NCI-H146 treated with DMSO at 0.1 percent for 48 hours (cell line): ENCODE measurements at regions not wholly inside any gene's neighbourhood (a gene's known extent, or its start where the extent isn't known, plus 50 kb on each side); places are given as distances from the start of the nearest gene placed in this dataset.

Source experiments
- DNase-seq: peaks from one replicate; lab custom pipeline; 2025; ENCODE audit not compliant: unreplicated experiment; lab: John Stamatoyannopoulos, UW

DNA sequence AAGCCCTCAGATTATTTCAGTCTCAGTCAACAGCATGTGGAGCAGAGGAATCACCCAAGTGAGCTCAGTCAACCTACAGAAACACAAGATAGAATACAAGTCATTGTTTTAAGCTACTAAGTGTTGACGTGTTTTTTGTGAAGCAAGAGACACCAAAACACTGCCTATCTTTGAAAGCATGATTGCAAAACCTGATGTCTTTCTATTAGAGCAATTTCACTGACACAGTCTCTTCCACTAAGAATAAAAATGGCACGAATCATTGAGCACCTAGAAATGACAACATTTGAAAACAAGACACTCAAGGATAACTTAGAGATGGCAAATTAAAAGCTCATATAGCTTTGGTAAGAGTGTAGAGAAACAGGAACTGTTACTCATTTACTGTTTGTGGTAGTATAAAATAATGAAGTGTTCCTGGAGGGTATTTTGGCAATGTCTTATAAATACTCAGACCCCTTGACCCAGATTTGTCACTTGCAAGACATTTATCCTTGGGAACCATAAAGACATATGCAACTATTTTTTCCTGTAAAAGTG is 407.1 kb upstream of the XYLT1 start:
- no peak for DNase-seq

DNA sequence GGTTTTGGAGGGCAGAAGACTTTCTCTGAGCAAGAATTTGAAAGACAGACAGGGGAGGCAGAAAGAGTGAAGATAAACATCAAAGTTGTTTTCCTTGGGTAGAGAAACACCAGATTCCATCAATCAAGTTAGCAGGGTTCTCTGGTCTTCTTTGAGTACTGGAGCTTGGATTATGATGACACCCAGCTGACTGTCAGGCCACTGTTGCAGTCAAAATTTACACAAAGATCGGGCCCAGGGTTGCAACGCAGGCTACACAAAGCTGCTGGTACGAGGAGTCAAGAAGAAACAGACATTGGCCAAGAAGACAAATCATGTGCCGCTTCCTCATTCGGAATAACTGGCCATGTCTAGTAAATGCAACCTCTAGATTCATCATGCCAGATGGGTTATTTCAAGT is 396.2 kb upstream of the XYLT1 start:
- no peak for DNase-seq

DNA sequence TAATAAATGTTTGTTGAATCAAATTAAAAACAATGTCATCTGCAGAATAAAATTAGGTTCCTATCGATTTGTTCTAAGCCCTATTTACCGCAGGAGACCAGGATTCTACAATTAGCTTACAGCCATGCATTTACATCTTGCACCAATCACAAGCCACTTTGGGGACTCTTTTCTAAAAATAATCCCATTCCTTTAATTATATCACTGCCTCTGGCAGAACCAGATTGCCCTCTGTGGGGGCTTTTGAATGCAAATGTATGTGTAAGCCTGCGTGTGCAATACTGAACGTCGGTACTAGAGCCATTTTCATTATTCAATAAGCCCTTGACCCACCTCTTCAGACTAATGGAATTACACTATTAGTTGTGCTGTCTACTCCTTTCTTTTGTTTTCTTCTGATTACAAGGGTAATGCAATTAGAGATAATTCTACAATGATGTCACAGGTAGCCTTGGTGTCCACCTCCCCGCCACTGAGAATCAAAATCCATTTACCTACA is 391.3 kb upstream of the XYLT1 start:
- DNase-seq, result no peak

DNA sequence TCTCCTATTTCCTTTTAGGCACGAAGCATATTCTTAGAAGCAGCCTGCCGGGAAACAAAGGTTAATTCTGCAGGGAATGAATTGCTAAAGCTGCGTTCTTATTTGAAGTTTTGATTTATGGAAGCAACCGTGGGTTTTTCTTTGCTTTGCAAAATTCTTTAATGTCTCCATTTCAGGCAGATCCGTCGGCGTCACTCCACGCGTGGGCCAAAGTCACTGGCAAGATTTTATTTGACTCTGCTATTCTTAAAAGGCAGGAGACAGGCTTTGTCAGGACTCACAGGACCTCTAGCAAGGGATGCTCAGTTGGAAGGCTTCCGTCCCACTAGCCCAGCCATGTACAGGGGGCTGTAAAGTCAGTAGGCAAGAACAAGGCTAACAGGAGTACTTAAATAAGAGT is 387.3 kb upstream of the XYLT1 start:
- no peak for DNase-seq

DNA sequence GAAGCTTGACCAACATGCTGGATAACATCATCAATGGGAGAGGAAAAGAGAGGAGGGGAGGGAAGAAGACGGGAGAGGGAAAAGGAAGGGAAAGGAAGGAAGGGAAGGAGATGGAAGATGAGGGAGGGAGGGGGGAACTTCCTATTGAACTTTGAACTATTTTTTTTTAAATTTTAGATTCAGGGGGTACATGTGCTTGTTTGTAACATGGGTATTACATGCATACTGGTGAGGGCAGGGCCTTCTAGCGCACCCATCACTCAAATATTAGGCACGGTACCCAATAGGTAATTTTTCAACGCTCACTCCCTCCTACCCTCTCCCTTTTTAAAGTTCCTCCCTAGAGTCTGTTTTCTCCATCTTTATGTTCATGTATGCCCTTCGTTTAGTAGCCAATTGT is 383.2 kb upstream of the XYLT1 start:
- DNase-seq, result no peak

DNA sequence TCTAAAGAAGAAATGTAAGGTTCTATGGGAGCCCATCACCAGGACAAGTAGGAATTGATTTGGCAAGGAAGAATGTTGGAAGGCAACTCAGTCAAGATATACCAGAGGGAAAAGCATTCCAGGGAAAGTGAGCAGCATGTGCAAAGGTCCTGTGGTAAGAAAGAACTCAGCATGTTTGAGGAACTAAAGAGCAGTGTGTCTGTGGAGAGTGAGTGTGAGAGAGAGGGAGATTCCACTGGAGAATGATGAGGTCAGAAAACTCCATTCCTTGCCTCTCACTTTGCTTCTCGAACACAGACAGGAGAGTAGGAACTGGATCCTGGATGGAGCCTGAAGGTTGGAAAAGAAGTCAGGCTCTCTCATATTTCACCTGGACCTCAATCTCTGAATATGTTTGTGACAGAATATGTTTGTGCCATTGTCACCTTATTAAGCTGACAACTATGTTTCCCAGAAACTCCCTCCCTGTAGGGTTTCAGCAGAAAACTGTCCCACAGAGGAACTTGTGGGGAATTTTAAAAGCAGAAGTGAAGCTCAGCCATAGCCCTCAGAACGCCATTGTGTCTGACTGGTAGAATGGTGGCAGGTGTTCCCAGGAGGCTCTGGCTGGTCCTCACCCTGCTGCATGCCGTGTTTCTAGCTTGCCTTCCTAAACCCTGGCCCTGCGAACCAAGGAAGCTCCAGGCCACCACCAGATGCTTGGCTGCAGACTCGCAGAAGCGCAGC is 382.4 kb upstream of the XYLT1 start:
- no peak for DNase-seq

DNA sequence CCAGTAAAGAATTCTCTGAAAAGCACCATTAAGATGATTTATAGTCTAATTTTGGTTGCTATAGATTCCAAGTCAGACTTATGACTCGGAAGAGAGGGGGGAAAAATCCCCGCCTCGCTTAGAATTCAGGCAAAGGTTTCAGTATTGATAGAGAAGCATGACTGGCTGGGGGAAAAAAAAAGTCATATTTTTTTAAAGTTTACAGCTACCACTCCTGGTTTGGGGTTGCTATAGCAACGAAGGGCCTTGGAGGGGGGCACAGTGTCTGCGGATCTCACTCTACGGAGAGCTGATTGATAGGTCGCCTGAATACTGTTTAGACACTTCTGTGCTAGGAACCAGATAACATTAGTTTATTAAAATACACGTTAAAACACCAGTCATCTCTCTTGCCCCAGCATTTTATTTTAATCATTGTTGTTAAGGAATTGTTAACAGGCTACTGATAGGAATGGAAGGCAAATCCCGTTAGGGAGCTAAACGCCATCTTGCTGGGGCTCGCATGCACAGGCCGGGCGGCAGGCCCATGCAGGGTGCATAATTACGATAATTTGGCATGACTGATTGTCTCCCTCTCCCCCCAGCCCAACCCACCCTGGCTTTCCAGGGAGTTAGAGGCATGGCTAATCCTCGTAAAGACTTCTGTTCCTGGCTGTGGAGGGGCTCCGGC is 380.0 kb upstream of the XYLT1 start:
- no peak for DNase-seq

DNA sequence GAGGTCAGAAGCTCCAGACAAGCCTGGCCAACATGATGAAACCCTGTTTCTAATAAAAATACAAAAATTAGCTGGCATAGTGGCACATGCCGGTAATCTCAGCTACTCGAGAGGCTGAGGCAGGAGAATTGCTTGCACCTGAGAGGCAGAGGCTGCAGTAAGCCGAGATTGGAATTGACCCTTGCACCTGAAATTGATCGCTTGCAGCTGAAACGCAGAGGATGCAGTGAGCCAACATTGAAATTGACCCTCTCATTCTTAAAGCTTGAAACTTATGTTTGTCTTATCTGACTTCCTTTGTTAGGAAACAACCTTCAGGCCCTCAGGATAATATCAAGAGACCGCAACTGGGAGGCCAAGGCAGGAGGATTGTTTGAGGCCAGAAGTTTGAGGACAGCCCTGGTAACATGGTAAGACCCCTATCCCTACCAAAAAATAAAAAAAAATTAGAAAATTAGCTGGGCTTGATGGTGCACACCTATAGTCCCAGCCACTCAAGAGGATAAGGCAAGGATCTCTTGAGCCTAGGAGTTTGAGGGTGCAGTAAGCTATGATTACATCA is 376.6 kb upstream of the XYLT1 start:
- no peak for DNase-seq

DNA sequence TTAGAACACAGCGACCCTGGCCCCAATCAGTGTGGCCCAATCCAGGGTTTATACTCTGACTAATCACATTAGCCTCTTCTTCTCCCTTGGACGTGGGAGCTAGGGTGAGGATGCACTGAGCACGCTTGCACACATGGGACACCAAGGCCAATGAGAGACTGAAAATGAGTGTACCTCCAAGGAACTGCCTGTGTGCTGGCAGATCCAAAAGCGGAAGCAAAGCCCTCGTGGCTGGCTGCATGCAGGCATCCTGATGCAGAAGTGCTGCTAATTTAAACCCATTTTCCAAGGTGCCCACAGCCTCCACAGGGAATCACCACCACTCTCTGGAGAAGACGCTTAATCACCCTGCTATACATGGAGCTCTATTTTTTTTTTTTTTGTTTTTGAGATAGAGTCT is 375.3 kb upstream of the XYLT1 start:
- no peak for DNase-seq

DNA sequence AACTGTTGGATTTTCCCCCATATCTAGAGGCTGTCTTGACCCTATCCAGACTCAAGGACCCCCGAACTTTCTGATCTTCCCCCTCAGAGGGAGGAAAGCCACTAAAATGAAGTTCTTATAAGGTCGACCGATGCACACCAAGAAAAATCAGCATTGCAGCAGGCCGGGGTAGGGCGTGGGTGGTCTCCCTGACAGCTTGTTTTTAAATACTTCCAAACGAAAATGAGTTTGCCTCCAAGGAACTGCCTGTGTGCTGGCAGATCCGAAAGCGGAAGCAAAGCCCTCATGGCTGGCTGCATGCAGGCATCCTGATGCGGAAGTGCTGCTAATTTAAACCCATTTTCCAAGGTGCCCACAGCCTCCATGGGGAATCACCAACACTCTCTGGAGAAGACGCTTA is 374.3 kb upstream of the XYLT1 start:
- DNase-seq, result no peak

DNA sequence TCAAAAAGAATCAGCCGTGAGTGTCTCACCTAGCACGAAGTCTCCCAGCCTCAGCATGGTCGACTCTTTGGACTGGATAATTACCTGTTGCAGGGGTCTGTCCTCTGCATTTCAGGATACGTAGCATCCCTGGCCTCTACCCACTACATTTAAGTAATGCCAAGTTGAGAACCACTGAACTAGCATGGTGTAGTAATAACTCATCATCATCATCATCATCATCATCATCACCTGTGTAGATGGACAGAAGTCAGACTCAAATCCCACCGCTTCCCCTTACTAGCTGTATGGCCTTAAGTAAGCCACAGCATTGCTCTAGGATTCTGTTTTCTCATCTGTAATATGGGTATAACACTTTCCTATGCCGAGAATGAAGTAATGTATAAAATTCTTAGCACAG is 373.1 kb upstream of the XYLT1 start:
- no peak for DNase-seq

DNA sequence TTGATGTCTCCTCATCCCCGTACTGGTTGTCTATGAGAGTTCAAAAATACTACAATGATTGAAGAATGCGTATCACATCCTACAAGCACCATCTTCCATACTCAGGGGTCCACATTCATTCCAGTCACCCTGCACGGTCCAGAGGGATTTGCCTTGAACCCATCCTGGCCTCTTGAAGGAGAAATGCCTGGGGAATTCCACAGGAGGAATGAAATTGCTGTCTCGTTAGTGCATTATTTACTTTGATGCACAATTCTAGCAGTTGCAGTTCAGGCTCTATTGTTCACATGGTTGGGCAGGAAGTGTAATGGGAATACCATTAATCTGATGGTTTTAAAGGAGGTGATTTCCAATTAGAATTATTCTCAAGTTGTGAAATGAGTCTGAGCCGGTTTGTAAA is 369.1 kb upstream of the XYLT1 start:
- DNase-seq, result no peak

DNA sequence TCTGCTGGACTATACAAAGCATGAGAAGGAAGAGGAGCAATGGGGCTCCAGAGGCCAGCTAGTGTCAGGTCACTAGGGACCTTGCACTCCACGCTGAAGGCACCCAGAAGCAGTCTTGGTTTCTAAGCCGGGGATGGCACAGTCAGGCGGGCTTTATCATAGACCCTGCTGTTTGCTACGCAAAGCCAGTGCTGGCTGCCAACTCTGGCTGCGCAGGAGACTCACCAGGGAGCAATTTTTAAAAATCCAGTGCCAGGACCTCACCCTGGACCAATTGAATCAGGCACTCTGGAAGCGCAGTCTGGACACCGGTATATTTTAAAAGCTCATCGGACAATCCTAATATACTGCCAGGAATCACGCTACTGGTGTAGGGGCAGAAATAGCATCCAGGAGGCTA is 368.5 kb upstream of the XYLT1 start:
- no peak for DNase-seq

DNA sequence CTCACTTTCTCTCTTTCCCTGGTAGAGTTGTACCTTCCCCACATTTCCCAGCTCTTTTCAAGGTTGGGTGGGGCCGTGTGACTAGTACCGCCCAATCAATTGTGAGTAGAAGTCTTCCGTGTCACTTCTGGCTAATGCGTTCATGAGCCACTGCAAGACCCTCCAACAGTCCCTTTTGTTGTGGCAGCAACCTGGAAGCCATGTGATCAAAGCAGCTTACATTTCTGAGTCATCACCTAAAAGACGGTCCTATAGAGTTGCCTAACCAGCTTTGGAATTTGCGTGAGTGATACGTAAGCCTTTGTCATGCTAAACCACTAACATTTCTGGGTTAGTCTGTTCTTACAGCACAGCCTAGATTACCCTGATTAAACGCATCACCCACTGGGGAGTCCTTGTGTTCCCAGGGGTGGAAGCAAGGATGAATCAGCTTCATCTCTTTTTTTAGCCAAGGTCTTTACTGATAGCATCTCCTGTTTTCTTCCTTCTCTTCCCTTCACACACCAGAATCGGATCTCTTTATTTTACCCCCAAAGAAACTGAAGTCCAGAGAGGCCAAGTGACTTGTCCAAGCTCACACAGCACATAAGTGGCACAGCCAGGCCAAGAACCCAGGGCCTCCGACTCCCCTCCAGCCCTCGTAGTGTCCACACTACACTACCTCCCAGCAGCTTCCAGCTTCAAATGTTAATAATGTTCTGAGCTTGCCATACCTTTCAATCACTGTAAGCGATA is 366.3 kb upstream of the XYLT1 start:
- DNase-seq, result no peak

DNA sequence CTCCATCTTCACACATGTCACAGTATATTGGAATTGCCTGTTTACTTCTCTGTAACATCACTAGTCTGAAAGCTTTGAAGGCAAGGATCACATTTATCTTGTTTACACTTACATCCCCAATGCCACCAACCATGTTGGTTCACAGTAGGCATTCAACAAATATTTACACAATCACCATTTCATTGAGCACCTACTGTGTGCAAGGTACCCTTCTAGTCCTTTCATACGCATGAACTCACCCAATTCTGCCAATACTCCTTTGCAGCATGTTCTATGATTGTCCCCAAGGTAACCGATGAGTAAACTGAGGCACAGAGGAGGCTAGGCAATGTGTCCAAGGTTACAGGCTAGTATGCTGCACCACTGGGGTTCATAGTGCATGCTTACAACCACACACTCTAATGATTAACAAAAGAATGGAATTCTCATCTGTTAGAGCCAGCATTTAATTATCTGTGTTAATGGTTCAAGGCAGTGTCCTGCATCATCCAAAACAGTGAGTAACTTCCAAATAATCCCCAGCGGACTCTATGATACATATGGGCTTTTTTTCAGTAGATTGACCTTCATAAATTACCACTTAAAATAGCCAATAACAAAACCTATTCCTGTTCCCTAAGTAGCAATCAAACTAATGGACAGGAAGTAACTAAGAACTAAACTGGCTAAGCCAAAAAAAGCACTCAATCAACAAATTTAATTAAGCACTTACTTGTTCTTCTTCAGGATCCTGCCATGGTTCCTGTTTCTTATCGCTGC is 364.5 kb upstream of the XYLT1 start:
- no peak for DNase-seq

DNA sequence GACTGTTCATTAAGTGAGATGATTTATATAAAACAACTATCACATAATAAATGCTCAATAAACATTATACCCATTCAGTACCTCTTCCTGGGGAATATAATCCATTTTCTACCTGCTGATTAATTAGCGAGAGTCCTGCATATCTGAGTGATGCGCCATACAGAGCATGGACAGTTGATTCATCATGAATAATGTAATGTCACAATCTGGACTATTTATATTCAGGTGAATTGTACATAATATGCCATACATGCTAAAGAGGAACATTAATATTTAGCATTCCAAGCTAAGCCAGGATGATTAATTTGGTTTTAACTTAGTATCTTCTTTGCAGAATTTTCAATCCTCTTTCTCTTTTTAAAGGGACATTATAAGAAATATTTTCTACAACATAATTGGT is 362.0 kb upstream of the XYLT1 start:
- no peak for DNase-seq

DNA sequence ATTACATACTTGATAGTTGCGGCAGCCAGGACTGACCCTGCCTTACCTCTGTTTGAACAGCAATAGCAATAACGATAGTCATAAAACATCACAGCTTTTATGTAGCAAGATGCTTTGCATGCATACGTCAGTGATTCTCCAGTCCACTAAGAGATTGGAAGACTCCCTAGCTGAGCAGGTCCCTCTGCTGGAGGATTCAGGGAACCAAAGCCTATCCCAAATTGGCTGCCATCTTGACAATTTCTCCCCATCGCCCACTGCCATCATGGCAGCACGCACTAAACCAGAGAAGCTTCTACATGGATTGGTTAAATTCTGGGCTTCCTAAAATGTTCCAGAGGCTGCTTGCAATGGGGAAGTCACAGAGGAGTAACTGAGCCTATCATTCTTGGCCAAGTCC is 360.6 kb upstream of the XYLT1 start:
- DNase-seq, result no peak

DNA sequence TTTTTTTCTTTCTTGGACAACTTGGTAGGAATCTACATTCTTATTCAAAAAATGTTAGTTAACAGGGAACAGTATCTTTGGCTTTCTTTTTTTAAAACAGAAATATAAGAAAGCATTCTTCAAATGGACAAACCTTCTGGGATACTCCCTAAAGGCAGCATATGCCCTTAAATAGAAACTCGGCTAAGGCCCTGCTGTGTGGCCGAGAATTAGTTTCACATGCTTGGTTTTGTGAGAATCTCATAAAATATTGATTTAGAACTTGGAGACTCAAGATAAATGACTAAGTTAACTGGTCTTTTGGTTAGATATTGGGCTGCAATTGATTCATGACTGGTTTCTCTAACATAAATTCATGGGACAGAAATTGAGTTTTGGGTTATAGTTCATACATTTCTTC is 359.9 kb upstream of the XYLT1 start:
- DNase-seq, result no peak

DNA sequence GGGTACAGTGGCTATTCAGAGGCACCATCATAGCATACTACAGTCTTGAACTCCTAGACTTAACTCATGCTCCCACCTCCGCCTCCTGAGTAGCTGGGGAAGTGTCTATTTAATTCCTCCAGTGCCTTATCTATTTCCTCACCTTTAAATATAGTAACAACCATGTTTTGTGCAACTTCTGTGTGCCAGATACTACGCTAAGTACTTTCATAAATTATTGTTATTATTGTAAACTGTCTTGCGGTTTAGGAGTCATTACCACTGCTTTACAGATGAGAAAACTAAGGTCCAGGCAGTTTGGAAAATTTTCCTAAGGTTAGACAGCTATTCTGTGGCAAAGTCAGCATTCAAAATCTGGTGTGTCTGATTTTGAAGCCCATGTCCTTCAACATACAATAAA is 359.1 kb upstream of the XYLT1 start:
- no peak for DNase-seq

DNA sequence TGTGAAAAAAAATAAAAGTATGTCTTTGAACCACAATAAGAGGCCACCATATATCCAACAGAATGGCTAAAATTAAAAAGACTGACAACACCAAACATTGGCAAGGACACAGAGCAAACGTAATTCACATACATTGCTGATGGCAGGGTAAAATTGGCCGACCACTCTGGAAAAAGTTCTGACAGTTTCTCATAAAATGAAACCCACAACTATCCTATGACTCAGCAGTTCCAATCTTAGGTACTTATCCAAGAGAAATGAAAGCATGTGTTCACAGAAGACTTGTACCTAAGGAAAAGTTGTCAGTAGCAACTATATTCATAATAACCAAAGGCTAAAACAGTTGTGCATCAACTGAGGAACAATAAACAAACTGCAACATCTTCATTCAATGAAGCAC is 357.3 kb upstream of the XYLT1 start:
- no peak for DNase-seq

DNA sequence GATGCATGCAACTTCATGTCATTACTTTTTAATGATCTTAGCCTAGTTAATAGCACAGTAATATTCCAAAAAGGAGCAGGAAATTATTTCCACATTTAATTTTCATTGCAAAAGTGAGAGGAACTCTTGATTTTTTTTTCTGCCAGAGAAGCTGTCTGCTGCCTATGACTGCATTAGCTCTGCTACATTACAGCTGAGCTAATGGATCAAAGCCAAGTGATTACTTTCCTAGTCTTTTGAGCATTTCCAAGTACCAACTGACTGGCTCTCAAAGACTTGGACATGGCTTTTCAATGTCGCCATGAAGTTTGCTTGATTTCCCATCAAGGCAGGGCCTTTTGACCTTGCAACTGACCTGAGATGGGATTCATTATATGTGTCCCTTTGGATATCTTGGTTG is 356.6 kb upstream of the XYLT1 start:
- no peak for DNase-seq
